ENCODE measurements at regions not wholly inside any gene's neighbourhood (a gene's known extent, or its start where the extent isn't known, plus 50 kb on each side); places are given as distances from the start of the nearest gene placed in this dataset.

DNA sequence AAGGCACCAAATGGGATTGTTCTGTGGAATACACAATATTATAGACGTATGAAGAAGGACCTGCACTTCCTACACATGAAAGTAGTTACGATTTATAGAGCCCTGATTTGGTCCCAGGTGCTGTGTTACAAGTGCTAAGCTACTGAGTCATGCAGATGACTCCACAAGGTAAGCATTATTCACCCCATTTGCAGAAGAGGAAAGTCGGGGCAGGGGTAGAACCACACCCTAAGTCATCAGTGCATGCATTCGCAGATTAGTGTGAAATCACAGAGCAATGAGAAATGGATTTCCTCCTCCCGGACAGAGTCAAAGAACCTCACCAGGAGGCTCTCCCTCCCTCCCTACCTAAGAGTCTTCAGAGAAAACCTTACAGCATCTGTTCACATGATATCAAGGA lies 279.5 kb downstream of the LRFN2 start:
- TF ChIP-seq, protein P1, sequence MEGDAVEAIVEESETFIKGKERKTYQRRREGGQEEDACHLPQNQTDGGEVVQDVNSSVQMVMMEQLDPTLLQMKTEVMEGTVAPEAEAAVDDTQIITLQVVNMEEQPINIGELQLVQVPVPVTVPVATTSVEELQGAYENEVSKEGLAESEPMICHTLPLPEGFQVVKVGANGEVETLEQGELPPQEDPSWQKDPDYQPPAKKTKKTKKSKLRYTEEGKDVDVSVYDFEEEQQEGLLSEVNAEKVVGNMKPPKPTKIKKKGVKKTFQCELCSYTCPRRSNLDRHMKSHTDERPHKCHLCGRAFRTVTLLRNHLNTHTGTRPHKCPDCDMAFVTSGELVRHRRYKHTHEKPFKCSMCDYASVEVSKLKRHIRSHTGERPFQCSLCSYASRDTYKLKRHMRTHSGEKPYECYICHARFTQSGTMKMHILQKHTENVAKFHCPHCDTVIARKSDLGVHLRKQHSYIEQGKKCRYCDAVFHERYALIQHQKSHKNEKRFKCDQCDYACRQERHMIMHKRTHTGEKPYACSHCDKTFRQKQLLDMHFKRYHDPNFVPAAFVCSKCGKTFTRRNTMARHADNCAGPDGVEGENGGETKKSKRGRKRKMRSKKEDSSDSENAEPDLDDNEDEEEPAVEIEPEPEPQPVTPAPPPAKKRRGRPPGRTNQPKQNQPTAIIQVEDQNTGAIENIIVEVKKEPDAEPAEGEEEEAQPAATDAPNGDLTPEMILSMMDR (IDR thresholded peaks at IDR 0.05), result no peak
- no peak for TF ChIP-seq POLR2A (IDR thresholded peaks at IDR 0.05)
